GM12892 (cell line): ENCODE measurements at regions not wholly inside any gene's neighbourhood (a gene's known extent, or its start where the extent isn't known, plus 50 kb on each side); places are given as distances from the start of the nearest gene placed in this dataset.

ENCODE experiments used
- DNase-seq: peaks from one replicate; pipeline ENCODE4 v3.0.0; 2011; ENCODE audit not compliant: insufficient read length
- FAIRE-seq: peaks from 2 replicates; lab custom pipeline; 2011; peaks lifted over from hg19 to GRCh38; lab: Jason Lieb, UNC
- POLR2A ChIP-seq: IDR thresholded peaks from 2 replicates; pipeline ENCODE4 v1.6.1; 2011; ENCODE audit warnings: low read depth, low read length, control low read depth
- POLR2AphosphoS5 ChIP-seq: IDR thresholded peaks from 2 replicates; pipeline ENCODE4 v1.6.1; 2011; ENCODE audit warnings: low read depth, low read length, control low read depth
- TAF1 ChIP-seq: IDR thresholded peaks from 2 replicates; pipeline ENCODE4 v1.6.1; 2011; ENCODE audit warnings: low read depth, mild to moderate bottlenecking, control low read depth, low read length, borderline replicate concordance

DNA sequence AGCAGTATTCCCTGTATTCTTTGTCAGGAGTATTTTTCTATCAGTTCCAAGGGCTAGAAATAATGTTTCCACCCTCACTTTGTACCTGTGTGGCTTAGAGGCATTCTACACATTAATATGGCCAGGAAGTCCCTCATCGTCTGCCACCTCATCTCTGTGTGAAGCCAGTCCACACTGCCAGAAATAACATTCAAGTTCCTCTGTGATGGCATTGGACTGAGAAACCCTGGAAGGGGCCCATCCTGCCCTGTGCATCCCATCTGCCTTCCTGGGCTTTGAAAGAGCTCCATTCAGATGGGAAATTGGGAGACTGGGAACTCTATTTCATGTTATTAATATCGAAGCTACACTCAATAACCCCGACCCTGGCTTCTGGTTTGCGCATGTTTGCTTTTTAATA is 497.2 kb upstream of the CDH5 start:
- FAIRE-seq (no peak), DNase-seq (no peak)
- TF ChIP-seq TAF1 (no peak), POLR2A (no peak), POLR2AphosphoS5 (no peak)

DNA sequence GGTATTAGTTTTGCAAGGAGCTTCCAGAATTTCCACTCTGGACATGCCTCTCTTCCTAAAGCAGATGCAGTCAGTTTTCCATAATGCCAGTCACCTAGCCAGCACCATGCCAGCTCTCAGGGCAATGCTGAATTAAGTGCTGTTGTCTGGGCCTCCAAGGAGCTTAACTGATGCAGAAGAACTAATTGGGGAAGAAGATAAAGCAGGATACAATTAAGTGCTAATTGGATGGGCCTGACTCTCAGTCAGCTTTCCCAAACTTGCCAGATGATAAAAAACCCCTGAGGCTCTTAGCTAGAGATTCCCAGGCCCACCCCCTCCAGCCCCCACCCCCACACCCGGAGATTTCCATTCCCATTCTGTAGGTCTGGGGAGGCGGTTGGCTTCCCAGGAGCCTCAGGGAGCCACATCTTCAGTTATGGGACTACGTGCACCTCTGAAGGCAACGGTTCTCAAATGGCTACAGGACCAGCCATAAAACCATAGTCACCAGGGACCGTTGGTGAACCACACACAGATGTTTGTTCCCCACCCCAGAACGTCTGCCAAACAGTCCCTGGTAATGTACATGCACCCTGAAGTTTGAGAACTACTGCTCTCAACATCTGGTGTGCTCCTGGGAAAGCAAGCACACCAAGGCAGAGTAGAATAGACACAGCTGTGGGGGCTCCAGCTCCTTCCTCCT is 499.1 kb upstream of the CDH5 start:
- TF ChIP-seq TAF1 = no peak
- TF ChIP-seq POLR2A = no peak
- TF ChIP-seq POLR2AphosphoS5 = no peak
- FAIRE-seq (no peak), DNase-seq (no peak)

DNA sequence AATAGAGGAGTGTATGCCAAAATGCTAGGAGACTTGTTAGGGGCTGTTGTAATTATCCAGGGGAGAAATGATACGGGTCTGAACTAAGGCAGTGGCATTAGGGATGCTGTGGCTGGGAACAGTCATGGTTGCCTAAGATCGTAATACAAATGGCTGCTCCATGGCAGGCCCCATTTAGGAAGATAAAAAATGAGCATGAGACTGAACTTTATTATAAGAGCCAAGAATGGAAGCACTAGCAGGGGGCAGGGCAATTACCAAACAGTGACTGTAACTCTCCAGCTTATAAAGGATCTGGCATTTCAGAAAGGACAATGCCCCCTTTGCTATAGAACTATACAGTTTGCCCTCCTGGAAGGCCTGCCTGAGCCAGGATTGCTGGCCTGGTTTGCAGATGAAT is 503.3 kb upstream of the CDH5 start:
- FAIRE-seq = no peak
- TF ChIP-seq POLR2A (no peak), TAF1 (no peak), POLR2AphosphoS5 (no peak)

DNA sequence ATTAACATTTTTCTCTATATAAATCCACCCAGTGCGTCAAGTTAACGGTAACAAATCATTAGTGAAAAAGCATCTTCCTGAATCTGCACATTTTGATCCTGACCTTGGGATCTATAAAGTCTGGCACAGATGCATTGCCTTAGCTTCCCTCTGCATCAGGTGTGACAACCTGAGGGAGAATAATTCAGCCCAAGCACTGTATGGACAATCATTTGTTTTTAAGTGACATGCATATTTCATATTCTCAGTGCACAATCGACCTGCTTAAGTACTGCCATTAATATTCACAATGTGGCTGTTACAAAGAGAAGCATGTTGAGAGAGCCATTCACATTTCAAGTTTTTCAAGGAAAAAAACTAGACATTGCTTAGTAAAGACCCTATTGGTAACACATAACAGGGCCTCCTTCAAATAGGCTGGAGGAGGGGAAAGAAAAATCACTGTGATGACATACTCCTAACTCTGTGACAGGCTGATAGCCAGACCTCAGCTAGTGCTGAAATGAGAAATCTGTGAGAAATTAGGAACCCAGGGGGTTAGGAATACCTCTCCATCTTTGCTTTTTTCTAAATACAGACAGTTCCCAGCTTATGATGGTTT is 505.3 kb upstream of the CDH5 start:
- TF ChIP-seq POLR2AphosphoS5 = no peak
- TF ChIP-seq POLR2A = no peak
- no peak for DNase-seq
- FAIRE-seq = no peak

More for the DNA sequence above, 503.3 kb upstream of the CDH5 start:
- no peak for DNase-seq

DNA sequence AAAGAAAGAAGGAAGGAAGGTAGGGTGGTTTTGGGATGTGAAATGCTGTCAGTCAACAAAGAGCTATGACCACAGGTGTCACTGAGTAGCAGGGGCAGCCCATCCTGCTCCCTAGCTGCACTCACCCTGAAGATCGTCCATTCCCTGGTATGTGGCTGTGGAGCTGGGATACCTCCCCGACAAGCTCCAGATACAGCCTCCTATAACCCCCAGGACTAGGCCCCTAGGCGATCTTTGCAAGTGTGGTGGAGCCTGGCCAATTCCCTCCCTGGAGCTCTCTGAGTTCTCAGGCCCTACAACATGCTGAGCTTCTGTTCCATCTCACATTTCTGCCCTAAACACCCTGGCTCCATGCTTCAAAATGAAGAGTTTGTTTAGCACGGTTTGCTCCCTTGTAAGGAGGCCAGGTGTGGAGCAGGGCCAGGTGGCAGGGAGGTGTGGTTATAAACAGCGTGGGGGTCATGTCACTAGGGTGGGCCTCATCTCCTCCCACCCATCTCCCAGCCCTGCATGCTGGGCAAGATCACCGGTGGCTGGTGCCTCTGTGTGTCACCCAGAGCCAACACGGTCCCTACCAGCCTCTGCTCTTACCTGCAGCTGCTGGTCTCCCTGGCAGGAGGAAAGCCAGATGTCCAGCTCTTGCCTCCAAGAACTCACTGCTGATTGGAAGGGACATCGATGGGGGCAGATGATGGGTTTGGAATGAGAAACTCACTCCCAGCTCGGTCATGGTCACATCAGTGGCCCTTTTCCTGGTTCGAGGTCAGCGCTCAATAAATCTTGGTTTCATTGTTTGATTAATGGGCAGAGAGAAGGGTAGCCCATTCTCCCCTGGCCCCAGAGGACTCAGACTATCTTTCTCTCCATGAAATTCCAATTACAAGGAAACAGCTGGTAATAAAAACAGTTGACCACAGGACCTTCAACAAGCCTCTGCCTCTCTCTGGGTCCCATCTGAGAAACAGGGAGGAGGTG is 511.0 kb upstream of the CDH5 start:
- FAIRE-seq (no peak), DNase-seq (no peak)
- TF ChIP-seq TAF1 (no peak), POLR2AphosphoS5 (no peak)

DNA sequence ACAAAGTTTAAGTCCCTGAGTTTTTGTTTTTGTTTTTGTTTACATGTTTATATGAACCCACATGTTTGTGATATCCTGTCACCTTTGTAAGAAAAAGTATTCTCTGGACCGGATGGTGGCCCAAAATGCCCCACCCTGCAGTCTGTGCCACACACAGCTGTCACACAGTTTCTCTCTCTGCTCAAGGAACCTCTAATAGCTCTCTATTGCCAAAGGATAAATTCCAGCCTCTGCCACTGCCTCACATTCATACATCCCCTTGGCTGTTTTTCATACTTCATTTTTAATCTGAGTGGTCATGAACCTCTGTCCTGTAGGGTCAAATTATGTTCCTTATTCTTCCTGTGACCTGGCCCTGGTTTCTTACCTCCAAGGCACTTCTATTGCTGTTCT is 520.3 kb upstream of the CDH5 start:
- DNase-seq (no peak), FAIRE-seq (no peak)
- TF ChIP-seq TAF1 = no peak
- TF ChIP-seq POLR2AphosphoS5 = no peak

DNA sequence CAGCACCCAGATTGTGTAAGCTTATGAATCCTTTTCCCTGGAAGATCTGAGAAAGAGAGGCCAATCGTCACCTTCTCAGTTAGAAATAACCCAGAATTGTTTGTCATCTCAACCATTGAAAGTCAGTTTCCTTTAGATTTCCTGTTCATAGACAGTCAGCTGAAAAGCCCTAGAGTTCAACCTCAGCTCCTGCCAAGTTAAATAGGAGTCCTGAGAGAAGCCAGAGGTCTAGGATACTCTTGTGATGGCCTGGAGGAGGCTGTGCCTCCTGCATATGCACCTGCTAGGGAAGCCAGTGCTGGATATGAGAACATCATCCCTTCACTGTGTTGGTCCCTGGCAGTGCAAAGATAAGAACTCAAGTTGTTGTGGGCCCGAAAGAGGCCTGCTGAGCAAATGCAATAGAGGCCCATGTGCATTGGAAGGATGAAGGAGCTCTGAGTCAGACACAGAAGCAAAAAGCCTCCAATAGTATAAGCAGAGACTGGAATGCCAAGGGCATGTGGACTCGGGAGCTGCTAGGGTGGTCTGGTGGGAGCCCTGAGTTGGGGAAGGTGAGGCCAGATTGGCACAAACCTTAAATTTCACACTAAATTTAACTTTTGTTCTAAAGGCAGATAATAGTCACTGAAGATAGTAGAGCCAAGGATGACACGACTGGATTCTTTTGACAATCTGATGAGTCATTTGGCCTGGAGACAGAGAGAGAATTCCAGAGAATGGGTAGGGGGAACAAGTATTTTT is 520.9 kb upstream of the CDH5 start:
- TF ChIP-seq POLR2AphosphoS5 (no peak), POLR2A (no peak), TAF1 (no peak)
- DNase-seq = no peak
- FAIRE-seq = no peak

DNA sequence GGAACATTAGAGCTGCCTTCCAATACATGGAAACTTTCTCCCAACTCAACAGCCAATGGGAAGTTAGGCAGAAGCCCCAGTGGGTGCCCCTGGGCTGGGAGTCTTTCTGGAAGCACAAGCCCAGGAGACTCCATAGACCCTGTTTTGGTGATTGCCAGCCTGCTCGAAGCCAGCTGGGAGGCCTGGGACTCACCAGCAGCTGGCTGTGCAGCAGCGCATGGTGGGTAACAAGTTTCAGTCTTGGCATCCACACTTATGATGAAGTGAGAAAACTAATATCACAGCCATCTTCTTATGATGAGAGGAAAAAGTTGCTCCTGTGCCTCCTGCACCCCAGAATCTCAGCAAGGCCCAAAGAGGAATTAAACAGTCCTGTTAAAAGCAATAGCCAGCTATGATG is 522.5 kb upstream of the CDH5 start:
- DNase-seq (no peak), FAIRE-seq (no peak)
- no peak for TF ChIP-seq POLR2A
- no peak for TF ChIP-seq TAF1
- no peak for TF ChIP-seq POLR2AphosphoS5

DNA sequence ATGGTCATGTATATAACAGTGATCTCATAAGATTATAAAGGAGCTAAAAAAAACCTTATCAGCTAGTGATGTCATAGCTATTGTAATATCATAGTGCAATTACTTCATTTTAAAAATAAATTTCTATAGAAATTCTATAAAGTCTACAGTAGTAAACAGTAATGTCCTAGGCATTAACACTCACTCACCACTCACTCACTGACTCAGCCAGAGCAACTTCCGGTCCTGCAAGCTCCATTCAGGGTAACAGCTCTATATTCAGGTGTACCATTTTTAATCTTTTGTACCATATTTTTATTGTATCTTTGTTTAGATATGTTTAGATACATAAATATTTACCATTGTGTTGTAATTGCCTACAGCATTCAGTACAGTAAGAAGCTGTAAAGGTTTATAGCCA is 524.4 kb upstream of the CDH5 start:
- FAIRE-seq = no peak
- no peak for TF ChIP-seq POLR2AphosphoS5
- no peak for TF ChIP-seq POLR2A
- TF ChIP-seq TAF1 = no peak
- DNase-seq = no peak

DNA sequence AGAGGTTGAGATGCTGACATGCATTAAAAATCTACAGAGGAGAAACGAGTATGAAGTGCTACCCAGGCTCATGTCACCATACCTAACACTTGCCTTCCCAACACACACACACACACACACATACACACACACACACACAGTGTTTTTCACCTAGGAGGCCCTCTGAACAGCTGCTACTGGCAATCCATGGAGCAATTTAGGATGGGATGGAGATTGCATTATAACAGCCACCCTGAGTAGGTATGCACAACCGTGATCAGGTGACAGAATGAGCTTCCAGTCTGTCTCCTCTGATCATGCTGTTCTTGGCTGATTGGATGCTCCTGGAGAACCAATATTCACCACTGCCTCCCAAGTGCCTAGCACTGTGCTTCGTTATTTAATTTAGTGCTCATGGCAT is 528.5 kb upstream of the CDH5 start:
- no peak for DNase-seq

DNA sequence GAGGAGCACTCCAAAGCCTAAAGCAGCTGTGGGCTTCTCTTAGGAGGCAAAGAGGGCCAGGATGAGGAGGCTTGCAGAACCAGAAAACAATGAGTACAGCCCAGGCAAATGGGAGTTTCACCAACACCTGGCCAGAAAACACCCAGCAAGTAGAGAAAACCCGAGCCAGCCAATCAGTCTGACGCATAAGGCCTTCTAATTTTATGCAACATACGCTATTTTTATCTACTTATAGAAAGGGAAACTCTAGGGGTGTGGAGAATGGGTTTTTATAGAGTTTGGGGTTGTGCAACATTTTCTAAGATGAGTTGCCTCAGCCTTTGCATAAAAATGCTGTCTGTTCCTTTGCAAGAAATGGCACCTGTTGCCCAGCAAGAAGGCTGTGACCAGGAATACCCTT is 529.0 kb upstream of the CDH5 start:
- TF ChIP-seq POLR2A (no peak), POLR2AphosphoS5 (no peak), TAF1 (no peak)
- DNase-seq (no peak), FAIRE-seq (no peak)

More for the DNA sequence above, 528.5 kb upstream of the CDH5 start:
- TF ChIP-seq POLR2AphosphoS5 (no peak), POLR2A (no peak), TAF1 (no peak)
- FAIRE-seq = no peak
